T1000 (cell line): ENCODE measurements at regions not wholly inside any gene's neighbourhood (a gene's known extent, or its start where the extent isn't known, plus 50 kb on each side); places are given as distances from the start of the nearest gene placed in this dataset.

Experiments used
- DNase-seq: peaks from one replicate; lab custom pipeline; 2025; ENCODE audit warnings: mixed read lengths; lab: John Stamatoyannopoulos, UW

DNA sequence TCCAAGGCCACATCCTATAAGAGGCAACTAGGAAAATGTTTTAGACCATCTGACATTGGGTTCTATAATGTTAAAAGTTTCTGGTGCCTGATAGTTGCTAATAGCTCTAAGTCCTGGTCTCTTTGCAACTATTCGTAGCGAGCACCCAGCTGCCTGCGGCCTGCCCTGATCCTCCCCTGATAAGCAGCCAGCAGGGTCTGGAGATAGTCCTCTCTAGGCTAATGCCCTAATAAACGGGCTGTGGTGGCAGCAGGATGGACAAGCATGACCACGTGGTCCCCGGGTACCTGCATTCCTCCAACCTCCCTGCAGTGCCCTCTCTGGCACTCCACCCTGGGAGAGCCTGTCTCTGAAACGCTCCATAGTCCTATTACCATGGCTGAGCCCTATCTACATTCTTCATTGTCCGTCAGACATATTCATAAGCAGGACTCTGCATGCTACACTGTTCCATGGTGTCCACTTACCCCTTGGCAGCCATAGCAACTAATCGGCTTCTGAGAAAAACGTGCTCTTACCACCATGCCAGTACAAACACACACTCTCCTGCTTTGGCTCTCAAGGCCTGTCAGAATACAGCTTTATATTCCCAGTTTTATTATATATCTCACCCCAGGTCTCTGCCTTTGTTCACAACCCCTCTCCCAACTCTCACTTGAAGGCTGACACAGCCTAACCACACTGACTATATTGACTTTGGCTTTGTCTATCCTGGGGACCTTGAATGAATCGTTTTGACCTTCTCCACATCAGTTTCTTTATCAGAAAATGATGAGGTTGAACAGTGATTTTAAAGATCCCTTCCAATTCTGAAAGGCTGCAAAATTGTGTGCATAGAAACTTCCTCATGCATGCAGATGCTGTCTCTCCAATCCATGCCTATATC is 49.9 kb upstream of the DAPK1 start:
- no peak for DNase-seq
